NCI-H2227 treated with DMSO at 0.1 percent for 48 hours (cell line): ENCODE measurements at regions not wholly inside any gene's neighbourhood (a gene's known extent, or its start where the extent isn't known, plus 50 kb on each side); places are given as distances from the start of the nearest gene placed in this dataset.
"Not testable (repeated sequence)": the region's sequence is repeated elsewhere in the genome, so short reads cannot be mapped to it uniquely, and the experiment has no call there.

Source experiments
- DNase-seq: peaks from one replicate; lab custom pipeline; 2025; lab: John Stamatoyannopoulos, UW

DNA sequence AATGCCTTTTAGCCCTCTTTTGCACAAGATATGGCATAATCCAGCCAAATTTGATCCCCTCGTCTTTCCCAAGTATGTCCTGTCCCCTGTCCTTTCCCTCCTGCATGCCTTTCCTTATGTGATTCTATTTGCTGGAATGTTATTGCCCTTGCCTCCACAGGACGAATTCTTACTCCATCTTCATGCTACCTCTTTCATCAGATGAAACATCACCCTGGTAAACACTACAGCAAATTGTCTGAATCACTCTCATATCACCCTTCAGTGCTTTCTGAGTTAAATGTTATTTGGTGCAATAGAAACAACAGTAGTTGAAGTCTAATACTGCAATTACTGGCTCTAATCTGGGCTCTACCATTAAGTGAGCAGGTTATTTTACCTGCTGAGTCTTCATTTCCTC, 52.2 kb upstream of the FAT1 start:
- no peak for DNase-seq

DNA sequence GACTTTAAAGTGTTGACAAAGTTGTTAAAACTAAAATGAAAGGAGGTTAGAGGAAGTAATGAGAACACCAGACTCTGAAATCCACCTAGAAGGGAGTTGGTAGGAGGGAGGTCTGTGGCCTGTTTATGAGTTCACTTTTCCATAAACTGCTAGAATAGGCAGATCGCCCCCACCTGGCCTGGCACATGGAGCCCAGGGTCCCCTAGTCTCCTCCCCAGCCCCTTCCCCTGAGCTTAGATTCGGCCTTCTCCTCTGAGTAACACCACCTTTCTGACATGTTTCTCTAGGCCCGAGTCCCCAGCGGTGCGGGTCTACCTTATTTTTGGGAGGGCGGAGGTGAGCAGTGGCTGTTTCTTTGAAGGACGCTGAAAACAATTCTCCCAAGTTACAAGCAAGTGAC, 54.5 kb upstream of the FAT1 start:
- no peak for DNase-seq

DNA sequence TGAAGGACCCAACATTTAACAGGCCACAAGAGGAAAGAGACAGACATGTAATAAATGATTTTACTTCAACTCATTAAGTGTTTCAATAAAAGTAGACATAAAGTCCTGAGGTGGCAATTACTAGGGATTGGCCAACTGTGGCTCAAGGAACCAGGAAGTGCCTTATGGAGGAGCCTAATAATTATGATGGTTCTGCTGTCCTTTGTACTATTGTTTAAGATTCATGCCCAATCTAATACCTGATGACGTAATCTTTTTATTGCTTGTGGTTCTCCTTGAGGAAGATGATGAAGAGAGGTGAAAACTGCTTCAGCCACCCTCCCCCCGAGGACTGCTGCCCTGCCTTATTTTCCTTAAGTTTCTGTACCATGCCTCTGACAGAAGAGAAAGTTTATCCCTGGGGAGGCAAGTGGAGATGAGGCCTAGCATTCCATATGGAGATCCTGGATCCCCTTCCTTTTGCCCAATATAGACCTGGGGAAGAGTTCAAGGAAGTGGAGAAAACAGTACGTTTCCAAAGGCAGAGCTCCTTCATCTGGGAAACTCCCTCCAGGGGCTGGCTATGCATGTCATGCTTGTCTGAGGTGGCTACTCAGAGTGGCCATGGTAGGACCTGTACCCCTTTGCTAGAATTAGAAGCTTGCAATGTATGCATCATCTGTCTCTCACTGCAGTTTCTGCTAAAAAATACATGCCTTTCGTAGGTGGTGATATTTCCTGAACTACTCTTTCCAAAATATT, 56.8 kb upstream of the FAT1 start:
- no peak for DNase-seq

DNA sequence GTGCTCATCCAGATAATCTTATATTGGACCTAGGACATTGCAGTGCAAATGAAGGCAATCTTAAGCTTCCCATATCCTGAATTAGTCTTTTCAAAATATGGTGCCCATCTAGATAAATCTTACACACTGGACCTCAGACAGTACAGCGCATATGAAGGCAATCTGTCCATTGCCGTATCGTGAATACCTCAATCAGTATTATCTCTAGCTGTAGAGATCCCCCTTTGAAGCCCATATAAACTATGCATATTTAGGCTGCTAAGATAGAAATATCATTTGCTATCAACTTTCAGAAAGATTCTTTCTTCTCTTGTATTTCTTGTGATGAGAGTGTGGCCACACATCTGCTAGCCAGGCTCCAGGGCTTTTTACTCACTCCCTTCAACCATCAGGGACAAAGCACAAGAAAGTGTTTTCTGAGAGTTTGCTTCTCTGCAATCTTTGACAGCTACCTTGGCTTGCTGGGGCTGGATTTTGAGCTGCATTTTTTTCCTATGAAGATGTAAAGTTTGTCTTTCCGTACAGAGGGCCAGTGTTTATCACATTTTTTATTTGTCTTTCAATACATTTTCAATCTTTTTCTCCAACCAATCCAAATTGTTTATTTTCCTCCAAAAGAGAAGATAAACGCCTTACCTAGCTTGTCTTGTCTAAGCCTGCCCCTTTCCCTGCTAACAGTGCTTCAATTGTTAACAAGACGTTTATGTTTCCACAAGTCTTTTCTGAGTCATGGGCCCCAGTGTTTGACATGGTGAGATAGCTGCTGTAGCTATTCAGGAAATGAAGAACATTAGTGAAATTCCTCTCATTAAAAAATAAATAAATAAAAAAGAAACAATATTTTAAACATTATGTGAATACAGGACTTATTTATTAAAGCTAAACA, 57.6 kb upstream of the FAT1 start:
- DNase-seq = no peak

DNA sequence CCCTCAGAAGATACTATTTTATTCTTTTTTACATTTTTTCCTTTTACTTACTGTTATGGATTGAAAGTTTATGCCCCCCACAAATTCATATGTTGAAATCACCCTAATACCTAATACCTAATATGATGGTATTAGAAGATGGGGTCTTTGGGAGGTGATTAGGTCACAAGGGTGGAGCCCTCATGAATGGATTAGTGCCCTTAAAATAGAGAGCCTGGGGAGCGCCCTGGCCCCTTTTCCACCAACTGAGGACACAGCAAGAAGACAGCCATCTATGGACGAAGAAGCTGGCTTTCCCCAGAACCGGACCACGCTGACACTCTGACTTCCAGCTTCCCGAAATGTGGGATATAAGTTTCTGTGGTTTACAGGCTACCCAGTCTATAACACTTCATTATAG, 58.6 kb upstream of the FAT1 start:
- no peak for DNase-seq

DNA sequence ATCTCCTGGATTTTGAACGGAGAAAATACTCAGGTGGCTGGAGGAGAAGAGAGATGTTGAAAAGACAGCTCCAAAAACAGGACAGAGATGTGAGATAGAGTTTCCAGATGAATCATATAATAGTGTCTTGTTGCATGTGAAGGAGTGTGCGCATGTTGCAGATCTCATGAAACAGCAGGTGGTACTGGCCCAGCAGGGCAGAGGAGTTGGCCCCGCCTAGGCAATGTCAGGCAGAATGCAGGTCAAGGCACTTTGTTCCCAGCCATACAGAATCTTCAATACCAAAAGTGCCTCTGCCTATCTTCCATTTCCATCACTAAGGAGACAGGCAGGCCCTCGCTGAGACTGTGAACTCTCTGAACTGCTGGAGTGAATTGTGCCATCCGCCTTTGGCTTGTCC, 63.9 kb upstream of the FAT1 start:
- DNase-seq = no peak

DNA sequence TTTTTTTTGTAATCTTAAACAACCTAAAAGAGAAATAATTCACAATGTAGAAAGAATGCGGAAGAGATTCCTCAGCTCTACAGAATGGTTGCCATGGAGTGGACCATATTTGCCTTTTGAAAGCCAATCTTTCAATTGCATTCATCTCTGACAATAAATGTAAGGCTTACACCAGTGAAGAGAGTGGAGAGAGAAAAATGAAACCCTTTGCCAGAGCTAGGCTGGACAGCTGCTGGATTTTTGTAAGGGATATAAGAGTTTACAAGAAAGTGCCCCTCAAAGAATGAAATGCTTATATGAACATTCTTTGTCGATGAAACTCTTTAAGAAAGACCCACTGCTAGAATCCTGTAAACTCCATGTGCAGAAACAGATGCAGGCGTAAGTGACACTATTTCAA, 66.0 kb upstream of the FAT1 start:
- DNase-seq = no peak

DNA sequence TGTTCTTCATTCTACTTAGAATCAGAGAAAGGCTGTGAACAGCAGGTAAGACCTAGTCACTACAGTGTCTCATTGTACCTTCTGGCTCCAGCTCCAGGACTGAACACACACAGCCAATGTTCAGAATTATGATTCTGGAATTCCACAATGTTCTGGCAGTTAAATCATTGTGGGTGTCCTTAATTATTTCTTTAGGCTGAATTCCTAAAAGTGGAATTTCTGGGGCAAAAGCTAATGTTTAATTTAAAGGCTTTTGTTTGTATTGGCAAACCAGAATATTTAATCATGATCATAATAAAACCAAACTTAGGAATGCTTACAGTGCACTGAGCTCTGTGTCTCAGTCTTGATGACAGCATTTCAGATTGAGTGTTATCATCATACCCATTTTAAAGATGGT, 67.0 kb upstream of the FAT1 start:
- DNase-seq = no peak

DNA sequence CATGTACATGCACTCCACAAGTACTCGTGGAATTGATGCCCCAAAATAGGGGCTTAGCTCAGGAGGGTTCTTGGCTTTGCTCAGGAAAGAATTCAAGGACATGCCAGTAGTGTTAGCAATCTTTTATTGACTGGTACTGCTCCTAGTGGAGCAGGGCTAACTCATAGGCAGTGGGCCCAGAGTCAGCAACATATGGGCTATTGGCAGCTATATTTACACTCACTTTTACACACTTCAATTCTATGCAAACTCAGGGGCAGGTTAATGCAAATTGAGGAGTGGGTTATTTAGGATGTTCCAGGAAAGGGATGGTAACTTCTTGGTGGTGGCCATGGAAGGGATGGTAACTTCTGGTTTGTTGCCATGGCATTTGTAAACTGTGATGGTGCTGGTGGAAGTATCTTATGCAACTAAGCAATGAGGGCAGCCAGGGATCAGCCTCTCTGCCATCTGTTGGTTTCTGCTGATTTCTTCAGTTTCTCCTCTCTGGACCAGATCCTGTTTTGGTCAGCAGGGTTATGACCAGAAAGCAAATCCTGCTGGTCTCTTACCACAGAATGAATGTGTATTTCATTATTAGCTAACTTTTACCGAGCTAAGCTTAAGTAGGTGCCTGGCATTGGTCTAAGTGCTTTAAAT, 69.2 kb upstream of the FAT1 start:
- DNase-seq = no peak

DNA sequence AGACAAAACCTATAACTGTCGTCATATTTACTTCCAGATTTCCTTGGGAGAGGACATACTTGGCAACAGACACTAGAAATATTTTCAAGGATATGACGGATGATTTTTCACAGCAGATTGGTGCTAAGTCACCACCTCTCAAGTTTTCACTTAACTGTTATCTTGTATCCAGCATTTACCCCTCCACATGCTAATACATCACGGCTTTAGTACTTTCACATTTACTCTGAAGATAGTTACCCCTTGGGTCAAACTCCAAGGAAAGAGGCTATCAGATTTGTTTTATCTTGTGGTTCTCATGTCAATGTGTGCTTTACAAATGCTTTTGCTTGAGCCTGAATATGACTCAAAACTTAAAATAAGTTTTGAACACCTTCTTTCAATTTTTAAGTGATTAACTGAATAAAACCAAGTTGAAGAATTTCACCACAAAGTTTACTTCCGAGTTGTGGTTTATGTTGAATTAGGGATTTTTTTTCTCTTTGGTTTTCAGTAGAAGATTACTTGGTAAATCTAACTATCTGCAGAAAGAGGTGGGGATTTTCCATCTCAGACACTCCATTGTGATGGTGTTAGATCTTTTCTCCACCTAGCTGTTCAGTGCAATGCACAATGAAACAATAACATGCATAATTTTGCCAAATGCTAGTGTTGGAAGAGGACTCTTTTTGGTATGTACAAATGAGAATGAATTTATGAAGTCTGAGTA, 75.4 kb upstream of the FAT1 start:
- no peak for DNase-seq

DNA sequence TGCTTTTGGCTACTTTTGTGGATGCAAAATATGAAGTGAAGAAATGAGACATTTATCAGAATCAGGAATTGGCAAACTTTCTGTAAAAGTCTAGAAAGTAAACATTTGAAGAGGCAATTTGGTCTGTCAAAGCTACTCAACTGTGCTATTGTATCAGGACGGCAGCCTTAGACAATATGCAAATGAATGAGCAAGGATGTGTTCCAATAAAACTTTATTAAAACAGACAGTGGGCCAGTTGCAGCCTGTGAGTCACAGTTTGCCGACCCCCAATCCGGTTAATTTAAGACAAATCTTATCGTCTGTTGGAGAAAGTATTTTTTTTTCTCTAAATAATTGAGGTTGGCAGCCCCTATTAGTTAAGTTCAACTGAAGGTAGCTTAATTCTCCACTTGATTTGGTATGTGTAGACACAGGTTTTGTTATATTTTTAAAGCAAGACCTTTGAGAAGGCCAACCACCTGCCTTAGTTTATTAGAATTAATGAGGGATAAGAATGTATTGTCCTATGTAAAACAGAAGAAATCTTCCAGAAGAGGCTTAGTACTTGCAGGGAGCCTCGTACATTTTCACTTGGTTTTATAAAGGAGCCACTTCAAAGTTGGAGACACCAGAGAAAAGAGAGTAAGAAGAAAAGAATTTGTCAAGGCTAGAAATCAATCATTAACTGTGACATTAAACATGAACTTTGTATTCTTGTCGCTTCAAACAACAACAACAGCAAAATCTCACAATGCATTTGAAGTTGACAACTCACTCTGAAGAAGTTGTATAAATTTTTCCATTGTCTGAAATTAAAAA, 81.6 kb upstream of the FAT1 start:
- no peak for DNase-seq

DNA sequence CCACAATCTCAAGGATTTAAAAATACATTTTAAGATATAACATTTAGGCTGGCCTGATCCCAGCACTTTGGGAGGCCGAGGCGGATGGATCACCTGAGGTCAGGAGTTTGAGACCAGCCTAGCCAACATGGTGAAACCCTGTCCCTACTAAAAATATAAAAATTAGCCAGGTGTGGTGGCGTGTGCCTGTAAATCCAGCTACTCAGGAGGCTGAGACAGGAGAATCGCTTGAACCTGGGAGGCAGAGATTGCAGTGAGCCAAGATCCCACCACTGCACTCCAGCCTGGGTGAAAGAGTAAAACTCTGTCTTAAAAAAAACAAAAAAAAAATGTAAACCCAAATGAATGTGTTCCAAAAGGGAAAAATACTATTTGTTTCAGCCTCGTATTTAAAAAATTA, 82.3 kb upstream of the FAT1 start:
- DNase-seq = not testable (repeated sequence)

DNA sequence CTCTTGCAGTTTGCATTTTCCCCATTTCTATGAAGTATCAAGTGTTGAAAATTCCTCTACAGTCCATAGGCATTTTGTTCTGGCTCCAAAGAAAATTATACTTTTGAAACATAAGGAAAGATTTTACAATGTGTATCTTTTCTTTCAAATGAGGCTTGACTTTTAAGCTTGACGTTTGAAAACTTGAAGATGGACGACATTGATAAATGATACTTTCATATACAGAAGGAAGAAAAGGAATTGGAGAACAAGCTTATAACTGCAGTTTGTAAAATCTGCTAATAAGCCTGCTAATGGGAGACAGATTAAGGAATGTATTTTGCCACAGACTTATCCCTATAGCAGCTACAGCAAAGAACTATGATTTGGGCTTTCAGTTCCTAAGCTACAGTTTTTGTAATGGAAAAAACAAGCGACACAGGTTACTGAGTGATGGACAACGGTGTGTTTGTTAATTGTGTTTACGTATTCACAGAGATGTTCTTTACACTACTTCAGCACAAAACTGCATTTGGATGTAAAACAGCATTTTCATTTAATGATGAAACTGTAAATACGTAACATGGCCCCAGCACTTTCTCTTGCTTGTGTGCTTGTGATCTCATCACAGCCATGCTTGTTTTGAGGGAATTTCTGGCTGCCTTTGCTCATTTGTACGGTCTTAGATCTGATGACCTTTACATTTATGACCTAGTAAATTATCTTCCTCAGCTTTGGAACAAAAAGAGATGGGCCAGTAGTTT, 83.2 kb upstream of the FAT1 start:
- DNase-seq = no peak

DNA sequence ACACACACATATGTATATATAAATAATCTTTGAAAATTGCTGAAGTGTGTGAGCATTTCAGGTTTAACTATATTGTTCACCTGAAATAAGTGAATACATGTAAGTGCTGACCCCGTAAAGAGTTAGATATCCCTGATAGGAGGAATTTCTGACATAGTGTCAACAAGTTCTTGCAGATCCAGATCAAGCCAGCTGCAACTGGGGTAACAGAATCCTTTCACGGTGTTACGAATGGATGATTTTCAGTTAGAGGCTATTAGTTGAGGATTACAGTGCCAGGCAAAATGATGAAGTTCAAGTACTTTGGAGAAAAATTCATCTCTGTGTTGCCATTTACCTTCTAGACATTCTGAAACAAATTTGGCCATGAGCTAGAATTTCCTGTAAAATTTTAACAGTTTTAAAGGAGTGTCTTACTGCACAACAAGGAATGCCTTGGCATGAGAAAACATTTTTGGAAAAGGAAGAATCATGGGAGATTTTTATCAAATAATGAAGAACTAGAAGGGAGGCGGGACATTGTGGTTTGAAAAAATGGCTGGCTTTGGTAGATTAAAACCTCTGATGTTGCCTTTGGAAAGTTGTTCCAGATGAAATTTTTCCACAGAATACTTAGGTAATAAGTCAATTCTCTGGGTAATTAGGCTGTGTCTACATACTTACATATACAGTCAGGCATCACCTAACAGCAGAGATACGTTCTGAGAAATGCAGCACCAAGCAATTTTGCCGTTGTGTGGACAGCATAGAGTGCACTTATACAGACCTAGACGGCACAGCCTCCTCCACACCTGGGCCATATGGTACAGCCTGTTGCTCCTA, 84.4 kb upstream of the FAT1 start:
- DNase-seq = no peak

DNA sequence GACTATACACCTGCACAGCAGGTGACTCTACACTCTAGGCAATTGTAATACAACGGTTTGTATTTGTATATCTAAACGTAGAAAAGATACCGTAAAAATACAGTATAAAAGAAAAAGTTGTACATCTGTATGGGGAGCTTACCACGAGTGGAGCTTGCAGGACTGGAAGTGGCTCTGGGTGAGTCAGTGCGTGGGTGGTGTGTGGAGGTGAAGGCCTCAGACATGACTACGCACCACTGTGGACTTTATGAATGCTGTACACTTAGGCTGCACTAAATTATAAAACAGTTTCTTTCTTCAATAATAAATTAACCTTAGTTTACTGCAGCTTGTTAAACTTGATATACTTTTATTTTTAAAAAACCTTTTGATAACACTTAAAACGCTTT, 85.0 kb upstream of the FAT1 start:
- no peak for DNase-seq

DNA sequence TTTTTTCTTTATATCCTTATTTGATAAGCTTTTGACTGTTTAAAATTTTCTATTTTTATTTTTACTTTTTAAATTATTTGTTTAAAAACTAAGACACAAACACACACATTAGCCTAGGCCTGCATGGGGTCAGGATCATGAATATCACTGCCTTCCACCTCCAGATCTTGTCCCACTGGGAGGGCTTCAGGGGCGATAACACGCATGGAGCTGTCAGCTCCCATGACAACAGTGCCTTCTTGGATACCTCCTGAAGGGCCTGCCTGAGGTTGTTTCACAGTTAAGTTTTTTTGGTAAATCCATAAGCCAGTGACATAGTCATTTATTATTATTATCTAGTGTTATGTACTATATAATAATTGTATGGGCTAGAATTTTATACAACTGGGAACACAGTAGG, 85.4 kb upstream of the FAT1 start:
- DNase-seq = no peak

DNA sequence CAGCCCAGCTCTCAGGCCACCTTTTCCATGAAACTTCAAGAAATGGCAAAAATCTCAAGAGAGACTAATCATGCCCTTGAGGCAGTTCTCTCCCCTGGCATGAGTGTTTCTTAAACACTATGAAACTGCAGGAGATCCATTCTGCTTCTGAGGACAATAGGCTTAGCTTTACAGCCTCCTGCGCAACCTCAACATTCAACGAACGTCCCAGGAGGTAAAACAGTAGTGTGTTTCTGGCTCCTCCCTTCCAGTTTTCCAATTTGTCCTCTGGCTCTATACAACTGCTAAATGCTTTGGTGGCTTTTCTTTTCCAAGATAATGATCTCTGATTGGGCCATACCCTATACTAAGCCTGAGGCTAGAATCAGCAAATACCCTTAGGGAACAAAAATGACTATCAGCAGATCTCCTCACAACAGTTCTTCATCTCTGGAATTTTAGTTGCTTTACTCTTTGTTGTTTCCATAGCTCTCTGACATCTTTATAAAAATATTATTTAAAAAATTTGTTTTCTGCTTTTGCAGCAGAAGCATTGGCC, 87.0 kb upstream of the FAT1 start:
- DNase-seq = no peak

DNA sequence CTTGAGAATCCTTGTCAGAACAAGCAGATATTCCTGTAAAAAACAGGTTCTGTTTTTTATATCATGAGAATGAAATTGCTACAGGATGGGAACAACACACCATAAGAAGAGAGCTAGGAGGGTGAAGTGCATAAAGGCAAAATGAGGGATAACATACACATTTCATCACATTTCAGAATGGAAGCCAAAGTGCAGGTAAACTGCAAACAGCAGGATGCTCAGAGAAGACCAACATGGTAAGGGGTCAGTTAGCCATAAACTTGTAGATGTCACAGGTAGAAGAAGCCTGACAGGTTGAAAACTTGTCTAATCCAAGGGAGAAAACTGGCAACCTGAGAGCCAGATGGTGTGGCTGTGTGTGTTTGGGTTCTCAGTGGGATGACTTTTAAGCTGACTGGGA, 88.9 kb upstream of the FAT1 start:
- DNase-seq = no peak

DNA sequence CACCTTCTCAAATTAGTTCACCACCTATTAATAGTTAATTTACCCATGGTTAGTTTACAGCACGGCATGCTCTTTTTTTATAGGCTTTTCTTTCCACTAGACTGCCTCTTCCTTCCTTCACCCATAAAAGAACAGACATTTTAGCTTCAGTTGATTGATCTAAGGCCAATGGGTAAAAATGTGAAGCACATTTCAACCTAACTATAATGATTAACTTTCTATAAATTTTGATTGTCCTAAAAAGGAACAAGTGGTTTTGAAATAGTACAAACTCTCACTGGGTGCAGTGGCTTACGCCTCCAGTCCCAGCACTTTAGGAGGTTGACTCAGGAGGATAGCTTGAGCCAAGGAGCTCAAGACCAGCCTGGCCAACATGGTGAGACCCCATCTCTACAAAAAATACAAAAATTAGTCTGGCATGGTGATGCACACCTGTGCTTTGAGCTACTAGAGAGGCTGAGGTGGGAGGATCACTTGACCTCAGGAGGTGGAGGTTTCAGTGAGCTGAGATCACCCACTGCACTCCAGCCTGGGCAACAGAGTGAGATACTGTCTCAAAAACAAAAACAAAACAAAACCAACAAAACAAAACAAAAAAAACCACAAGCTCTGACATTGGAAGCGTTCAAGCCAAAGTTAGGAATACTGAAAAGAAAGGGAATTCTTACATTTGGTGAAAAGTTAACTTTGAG, 89.9 kb upstream of the FAT1 start:
- DNase-seq = no peak
